HG03342 (cell line): ENCODE measurements at regions not wholly inside any gene's neighbourhood (a gene's known extent, or its start where the extent isn't known, plus 50 kb on each side); places are given as distances from the start of the nearest gene placed in this dataset.

ENCODE experiments used
- ATAC-seq: cut with Tn5 transposase; IDR thresholded peaks from one replicate; pipeline ENCODE4 v1.9.1; 2021; ENCODE audit warnings: mild to moderate bottlenecking, moderate library complexity; ENCODE audit not compliant: unreplicated experiment

DNA sequence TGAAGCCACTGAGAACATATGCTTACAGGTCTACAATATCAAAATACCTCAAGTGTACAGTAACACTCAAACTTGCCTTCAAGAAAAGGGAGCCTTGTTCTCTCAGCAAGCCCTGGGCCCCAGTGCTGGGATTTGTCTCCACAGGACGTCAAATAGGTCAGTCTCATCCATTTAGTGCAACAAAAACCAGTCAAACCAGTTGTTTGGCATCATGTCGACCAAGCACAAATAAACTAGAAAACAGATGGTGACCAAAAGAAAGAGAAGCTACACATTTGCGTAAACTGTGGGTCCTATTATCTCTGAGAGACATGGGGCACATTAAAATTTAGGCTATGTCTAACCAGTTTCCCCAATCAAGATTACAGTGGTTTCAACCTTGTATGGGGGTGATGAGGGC lies 182.6 kb upstream of the PKDCC start:
- ATAC-seq = no peak

DNA sequence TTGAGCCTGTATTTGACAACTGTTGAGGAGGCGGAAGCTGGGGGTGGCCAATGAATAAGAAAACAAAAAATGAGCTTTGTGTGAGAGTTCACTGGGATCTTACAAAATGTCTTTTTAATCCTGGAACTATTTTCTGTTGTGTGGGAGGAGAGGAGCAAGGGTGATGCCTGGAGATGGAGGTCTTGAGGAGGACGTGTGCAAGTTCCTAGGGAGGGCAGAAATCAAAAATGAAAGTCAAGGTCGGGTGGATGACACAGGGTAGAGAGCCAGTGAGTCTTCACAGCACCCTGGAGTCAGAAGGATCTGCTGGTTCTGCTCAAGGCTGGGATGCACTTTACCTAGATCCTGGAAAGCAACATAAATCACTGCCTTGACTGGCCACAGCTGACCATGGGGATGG lies 180.3 kb upstream of the PKDCC start:
- no peak for ATAC-seq

DNA sequence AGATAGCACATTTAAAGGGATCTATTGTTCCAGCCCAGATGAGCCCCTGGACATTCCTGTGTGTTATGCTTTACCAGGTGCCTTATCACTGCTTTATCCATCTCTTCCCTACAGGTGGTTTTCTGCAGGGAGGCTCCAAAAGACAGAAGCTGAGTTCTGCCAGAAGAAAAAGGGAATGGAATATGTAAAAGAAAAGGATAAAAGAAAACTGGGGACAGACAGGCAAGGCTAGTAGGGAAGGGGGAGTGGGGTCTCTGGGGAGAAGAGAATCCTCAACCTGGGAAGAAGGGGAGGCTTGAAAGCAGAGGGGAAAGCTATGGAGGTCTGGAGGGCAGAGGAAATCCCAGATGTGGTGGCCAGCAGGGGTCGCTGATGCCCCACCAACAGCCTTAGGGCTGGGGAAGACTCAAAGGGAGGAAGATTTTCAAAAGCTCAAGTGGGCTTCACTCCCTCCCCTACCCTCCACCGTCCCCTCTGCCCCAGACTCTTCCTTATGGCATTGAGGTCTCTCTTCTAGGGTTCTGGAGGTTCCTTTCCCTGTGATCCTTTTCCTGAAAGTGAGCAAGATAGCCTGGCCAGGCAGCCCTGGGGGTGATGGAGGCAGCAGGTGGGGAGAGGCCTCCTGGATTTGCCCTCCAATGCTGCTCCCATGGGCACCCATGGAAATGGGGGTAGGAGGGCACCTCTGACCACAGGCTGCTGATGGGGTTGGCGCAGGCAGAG lies 178.1 kb upstream of the PKDCC start:
- no peak for ATAC-seq

DNA sequence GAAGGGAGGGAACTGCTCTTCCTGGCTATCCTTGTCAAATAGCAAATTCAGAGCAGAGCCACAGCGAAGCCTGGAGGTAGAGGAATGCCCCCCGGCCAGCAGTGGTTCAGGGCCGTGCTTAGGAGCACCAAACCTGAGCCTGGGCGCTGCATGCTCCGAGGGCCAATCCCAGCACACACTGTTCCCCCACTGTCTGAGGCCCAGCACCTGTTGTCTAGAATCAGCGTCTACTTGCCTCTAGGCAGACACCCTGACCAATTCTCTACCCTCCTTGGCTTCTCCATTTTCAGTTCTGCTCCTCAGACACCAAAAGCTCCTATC lies 177.6 kb upstream of the PKDCC start:
- ATAC-seq = no peak

DNA sequence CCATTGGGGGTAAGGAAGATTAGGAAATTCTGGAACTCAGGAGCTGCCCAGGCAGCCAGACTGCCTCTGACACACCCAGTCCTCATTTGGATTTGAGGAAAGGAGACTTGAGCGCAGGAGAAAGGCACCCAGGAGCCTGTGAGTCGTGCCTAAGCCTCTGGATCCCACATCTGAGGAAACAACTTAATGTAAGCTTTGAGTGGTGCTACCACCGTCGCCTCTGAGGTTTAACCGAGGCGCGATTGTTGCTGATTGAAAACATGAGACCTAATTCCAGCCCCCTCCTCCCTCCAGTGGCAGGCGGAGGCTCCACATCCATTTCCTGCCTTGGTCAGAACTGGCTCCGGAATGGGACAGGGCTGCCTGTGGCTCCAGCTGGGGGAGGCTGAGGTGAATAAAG lies 176.7 kb upstream of the PKDCC start:
- ATAC-seq = no peak

DNA sequence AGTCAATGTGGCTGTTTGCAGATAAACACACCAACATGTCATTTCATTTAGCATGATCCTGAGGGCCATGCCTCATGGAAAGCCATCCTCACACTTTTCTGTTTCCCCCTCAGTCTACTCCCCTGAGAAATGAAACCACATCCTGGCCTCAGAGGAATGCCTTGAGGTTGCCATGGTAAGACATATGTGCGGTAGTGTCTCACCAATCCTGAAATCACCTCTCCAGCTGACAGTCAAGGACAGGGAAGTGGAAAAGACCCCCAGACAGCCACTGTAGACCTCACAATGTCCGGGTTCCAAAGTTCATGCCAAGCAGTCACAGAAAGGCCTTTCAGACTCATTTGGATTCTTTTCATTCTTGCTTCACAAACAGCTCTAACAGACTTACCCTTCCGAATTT lies 175.2 kb upstream of the PKDCC start:
- ATAC-seq = no peak

DNA sequence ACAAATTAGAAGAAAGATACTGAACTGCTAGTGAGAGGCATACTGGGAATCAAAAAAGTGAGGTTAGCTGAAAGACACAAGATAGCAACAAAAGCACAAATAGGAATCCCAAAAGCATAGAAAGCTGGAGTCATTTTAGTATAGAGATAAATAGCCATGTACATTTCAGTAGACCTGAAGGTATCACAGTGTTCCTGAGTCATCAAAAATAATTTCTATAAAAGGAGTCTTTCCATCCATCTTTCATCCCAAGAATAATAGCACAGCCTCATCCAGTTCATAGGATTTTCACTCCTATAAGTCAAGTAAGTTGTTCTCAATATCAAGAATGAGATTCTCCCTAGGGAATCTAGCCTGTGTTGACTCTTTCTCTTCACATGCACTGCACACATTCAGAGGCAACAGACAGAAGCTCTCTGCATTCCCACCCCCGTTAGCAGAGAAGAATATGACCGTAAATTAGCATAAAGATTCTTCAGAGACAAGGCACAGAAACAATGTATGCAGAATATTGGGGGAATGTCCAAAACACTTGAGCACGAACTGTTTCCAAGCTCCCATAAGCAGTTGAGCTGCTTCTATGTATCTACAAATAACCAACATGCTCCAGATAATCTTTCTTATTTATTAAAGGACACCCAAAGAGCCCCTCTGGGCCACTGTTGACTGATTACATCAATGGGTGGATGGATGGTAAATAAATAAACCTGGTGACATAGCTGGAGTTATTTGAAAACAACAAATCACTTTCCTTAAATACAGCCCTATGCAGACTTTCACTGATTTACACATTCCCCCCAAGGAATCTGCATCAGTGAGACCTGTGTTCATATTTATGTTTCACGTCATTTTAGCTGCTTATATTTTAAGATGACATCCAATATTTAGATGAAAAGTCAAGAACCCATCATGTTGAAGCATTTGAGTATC lies 174.5 kb upstream of the PKDCC start:
- no peak for ATAC-seq

DNA sequence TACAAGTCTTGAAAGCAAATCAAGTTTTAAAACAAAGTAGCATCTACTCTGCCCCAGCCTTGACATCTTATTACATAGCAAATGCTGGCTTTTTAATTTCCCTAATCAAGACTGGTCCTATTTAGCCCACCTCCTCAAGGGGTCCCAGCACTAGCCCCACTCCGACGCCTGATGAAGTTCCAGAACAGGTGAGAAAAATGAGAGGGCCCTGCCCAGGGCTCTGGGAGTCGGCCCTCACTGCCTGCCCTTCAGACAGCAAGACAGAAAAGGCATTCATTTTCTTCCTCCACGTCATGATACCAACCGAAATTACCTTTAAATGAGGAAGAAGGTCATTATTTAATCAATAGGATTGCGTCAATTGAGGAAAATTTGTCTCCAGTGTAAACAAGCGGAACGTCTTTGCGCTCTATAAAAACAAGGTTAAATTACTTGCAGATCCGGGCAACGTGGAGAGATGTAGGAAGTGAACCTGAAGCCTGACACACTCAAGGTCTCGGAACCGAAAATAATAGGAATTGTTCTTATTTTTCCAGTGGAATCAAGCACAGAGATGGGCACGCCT lies 170.6 kb upstream of the PKDCC start:
- no peak for ATAC-seq

DNA sequence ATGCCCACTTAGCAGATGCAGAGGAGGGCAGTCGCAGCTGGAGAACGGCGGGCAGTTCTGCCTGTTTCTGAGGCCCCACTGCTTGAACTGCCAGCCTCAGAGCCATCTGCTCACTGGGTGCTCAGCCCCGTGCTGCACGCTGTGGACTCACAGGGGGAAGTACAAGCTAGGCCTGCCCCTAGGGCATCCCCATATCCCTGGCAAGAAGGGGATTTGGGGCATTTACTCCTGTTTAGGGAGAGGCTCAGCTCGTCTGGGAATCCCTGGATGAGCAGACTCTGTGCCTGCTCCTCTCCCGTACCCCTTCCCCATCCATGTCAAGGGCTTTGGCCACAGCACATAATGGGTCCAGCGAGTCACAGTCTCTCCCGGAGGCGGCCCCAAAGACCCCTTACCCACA lies 169.8 kb upstream of the PKDCC start:
- ATAC-seq = no peak

DNA sequence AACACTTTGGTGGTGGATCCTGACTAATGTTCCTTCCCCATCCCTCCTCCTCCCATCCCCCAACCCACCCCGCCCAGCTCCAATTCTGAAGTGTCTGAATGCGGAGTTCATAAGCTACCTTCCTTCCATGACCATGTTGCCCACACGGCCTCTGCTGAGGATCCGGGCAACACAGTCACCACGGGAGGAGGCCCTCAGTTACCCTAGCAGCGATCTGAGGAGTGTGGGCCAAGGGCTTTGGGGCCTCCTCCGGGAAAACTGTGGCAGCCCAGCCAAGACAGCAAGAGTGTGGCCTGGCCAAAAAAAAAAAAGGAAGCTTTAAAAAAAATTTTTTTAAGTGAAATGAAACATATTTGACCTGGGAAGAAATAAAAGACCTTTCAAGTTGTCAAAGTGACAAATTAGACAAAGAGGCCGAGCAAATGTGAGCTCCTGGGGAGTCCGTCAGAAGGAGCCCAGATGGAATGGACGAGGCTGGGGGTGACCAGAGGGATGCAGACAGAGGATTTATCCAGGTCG lies 169.0 kb upstream of the PKDCC start:
- ATAC-seq = no peak

DNA sequence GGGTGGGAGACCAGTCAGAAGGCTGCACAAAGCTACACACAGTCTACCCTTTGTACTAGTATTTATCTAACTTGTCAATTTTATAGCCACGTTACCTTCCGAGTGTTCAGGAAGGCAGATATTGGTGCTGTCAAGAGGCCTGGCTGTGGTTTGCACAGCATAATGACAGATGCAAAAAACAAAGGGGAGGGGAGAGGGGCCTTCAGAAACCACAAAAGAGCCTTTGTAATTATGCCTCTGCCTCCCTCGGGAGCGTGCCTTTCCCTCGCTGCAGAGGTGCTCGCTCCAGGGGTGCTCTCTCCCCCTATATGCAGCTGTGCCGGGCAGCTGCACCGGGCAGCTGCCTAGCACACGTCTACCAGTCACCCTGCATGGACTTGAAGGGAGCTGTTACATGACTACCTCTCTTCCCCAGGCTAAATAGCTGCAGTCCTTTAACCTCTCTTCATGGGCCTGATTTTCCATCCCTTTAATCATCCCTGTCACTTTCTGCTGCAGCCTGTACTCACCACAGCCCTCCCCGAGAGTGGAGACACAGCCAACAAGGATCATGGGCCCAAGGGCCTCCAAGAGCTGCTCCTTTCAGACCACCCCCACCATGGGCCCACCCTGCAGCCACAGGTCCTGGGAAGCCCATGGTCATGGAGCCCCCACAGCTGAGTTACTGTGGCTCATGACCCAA lies 168.4 kb upstream of the PKDCC start:
- ATAC-seq = no peak

DNA sequence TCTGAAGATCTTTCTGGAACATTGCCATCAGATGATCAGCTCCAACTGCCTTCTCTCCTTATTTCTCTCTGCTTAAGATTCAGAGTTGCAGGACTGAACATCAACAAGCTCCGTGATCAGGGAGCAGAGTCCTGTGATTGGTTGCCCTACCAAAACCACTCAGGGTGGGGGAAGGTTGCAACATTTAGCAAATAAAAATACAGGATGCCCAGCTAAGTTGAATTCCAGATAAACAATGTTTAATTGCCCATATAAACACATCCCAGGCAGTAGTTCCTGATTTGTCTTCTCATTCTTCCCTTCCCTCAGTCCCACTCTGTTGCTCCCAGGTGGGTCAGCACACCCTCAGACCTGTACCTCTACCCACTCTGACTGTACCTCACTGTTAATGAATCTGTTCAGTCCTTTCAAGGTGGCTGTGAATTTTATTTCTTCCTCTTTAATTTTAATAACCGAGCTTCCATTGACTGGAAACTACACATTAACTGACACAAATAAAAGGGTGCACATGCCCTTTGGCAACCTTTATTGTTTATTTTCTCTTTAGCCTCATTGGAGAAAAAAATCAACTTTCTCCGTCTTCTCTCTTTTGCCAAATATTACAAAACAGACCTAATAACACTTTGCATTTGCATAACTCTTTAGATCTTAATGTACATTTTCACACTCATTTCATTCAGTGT lies 167.1 kb upstream of the PKDCC start:
- ATAC-seq = no peak

DNA sequence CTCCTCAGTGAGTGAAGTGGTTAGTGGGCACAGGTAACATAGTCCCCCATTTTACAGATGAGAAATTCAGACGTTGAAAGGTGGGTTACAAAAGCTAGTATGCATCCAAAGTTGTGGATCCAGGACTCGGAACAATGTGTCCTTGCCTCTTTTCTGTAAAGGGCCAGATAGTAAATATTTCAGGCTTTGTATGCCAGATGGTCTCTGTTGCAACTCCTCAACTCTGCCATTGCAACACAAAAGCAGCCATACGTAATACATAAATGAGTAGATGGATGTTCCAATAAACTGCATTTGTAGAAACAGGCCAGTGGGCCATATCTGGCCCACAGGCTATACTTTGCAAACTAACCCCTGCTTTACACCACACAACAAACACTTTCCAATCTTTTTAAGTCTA lies 166.6 kb upstream of the PKDCC start:
- ATAC-seq = no peak

DNA sequence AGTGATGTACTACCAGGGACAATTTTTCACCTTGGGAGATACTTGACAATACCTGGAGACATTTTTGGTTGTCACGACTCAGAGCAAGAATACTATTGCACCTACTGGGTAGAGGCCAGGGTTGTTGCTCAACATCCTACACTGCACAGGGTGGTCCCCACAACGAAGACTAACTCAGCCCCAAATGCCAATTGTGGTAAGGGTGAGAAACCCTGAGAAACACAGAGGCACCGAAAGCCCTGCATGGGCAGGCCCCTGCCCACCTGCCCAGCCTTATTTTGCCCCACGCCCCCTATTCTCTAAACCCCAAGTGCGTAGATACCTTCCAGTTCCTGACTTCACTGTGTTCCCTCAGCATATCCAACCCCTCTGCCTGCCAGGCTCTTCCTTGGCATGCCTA lies 163.1 kb upstream of the PKDCC start:
- ATAC-seq = no peak

DNA sequence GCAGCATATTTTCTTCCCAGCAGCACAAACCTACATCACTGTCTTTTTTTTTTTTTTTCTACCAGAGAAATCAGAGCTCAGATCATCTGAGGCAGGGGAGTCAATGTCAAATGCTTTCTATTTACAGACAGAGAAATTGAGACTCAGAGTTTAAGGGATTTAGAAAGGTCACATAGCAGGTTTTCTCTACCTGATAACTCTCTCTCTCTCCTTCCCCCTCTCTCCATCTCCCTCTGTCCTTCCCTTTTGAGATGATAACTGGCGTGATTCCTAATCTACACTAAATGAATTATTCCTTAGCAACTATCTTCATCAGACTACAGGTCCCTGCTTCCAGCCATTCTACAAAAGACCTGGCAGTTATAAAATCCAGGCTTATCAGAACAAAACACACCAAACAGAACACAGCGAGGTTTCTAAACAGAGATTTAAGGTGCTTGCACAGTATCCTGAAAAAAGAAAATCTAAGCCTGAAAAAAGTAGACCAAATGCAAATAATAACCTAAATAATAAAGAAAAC lies 161.6 kb upstream of the PKDCC start:
- no peak for ATAC-seq

DNA sequence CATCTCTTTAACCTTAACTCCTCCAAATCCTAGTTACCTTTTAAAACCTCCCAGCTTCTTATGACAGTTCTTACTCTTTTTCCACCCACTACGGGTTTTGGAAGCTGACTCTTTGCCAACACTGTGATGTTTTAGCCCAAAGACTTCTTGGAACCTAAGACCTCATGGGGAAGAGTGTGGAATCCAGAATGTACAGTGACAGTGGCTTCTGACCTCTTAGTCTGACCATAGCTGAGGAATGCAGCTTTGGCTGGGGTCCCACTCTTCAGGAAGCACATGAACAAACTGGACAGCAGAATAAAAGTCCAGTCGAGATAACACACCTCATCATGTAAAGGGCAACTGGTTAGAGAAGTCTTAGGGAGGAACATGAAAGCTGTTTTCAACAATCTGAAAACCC lies 161.1 kb upstream of the PKDCC start:
- ATAC-seq = no peak

DNA sequence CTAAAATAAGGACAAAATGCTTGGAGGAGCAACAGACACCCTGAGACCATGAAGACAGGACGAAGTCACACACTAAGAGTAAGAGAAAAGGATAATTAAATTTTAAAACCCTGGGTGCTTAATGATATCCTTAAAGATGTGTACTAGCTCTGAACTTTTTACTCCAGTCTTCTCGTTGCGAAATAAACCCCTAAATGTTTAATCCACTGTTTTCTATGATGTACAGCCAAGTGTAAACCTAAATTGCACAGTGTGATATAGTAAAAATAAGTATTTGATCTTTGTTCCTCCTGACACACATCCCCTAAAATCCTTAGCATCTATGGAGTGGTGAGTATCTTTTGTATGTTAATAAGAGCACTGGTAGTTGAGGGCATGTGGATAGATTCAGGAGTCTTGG lies 157.5 kb upstream of the PKDCC start:
- ATAC-seq = no peak

DNA sequence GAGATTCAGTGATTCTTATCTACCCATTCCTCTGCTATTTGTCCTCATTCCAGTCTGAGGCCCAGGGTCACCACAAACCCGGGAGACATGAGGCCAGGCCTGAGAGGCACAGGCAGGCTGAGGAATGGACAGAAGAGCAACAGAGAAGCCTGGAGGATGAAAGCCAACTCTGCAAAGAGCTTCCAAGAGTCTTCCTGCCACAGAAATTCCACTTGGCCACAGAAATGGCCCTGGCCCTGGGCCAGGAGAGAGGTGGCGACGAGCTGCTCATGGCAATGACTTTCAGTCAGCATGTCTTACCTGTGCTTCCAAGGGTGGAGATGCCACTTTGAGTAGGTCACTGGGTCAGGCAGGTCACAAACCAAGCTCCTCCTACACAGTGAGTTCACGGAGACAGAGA lies 155.3 kb upstream of the PKDCC start:
- no peak for ATAC-seq

DNA sequence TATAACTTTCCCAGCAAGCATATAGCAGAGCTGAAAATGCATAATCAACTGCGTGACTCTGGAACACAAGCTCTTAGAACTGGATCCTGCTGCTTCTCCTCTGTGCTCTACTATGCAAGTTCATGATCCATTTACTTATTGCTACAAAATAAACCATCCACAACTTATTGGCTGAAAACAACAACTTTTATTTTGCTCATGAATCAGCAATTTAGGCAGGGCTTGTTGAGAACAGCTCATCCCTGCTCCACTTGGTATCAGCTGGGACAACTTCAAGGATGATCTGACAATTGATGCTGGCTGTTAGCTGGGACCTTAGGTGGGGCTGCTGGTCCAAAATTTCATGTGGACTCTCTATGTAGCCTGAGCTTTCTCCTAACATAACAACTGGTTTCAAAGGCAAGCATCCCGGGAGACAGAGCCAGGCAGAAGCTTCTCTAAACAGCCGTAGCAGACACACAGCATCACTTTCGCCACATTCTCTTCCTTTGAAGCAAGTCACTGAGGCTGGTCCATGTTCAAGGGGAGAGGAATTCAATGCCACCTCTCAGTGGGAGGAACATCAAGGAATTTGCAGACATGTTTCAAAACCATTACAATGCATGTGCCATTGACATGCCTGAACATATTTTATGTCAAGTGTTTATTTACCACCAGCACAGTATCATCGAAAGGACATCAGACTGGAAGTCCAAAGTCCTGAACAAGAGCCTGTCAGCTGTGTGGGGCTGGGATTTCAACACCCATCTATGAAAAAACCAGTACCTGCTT lies 153.1 kb upstream of the PKDCC start:
- ATAC-seq = no peak

DNA sequence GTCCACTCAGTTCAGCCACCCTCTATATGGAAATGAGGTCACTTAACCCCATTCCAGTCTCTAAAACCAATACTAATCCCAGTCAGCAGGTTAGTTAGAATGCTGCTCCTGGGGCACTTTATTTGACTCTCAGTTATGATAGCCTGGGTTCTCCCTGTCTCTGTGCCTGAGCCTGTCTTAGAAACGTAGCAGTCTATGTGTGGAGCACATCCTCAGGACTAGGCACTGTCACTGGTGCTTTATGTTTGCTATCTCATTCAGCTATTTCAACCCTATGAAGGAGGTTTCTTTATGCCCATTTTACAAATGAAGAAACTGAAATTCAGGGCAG lies 152.5 kb upstream of the PKDCC start:
- no peak for ATAC-seq
